WTC11 (cell line): ENCODE measurements at regions not wholly inside any gene's neighbourhood (a gene's known extent, or its start where the extent isn't known, plus 50 kb on each side); places are given as distances from the start of the nearest gene placed in this dataset.

Experiments
- ATAC-seq: fragments of 200-7000 bp; cut with Tn5 transposase; 2 replicates; pipeline ENCODE4 v1.10.0; 2021; ENCODE audit warnings: mild to moderate bottlenecking, moderate library complexity
- CTCF ChIA-PET: fragments of 300-600 bp; sonication (Branson Sonifier 250); formaldehyde crosslinking; loops from one replicate; lab custom pipeline; 2021; ENCODE audit warnings: antibody characterized with exemption; lab: Charles Lee
- POLR2A ChIA-PET: fragments of 350-600 bp; sonication (Branson Sonifier 250); formaldehyde crosslinking; loops from one replicate; lab custom pipeline; 2021; ENCODE audit warnings: antibody characterized with exemption; lab: Charles Lee
- DNase-seq: peaks from one replicate; pipeline ENCODE4 v3.0.0; 2021; ENCODE audit warnings: low spot score
- H3K27ac Mint-ChIP-seq: 2 replicates; pipeline ENCODE4 v1.8.0; 2021; ENCODE audit warnings: mixed read lengths
- H3K27me3 Mint-ChIP-seq: 2 replicates; pipeline ENCODE4 v1.8.0; 2021; ENCODE audit warnings: low read depth, mild to moderate bottlenecking, moderate library complexity, mixed read lengths
- H3K36me3 Mint-ChIP-seq: 2 replicates; pipeline ENCODE4 v1.8.0; 2021; ENCODE audit warnings: mixed read lengths
- H3K4me1 Mint-ChIP-seq: 2 replicates; pipeline ENCODE4 v1.8.0; 2022; ENCODE audit warnings: mixed read lengths
- H3K4me3 Mint-ChIP-seq: 2 replicates; pipeline ENCODE4 v1.8.0; 2021; ENCODE audit warnings: mild to moderate bottlenecking, moderate library complexity, mixed read lengths
- H3K9me3 Mint-ChIP-seq: 2 replicates; pipeline ENCODE4 v1.8.0; 2021; ENCODE audit warnings: mixed read lengths
- AR ChIP-seq: fragments of 250-450 bp; sonication (Bioruptor Pico); IDR thresholded peaks from 2 replicates; pipeline ENCODE4 v1.9.0; 2021; ENCODE audit warnings: mild to moderate bottlenecking
- ATF1 ChIP-seq: sonication (generic); formaldehyde crosslinking; IDR thresholded peaks from 2 replicates; pipeline ENCODE4 v1.8.1; 2023; ENCODE audit warnings: mild to moderate bottlenecking, moderate library complexity, missing genetic modification reagents
- ATF3 ChIP-seq: sonication (generic); formaldehyde crosslinking; conservative IDR thresholded peaks from 2 replicates; pipeline ENCODE4 v1.8.1; 2022; ENCODE audit warnings: mild to moderate bottlenecking, missing genetic modification reagents
- CBFB ChIP-seq: sonication (generic); formaldehyde crosslinking; IDR thresholded peaks from 2 replicates; pipeline ENCODE4 v1.8.1; 2022; ENCODE audit warnings: mild to moderate bottlenecking, low read depth, missing genetic modification reagents
- ELF4 ChIP-seq: sonication (generic); formaldehyde crosslinking; IDR thresholded peaks from 2 replicates; pipeline ENCODE4 v1.8.1; 2022; ENCODE audit warnings: low read depth, mild to moderate bottlenecking, moderate library complexity, missing genetic modification reagents
- ESRRA ChIP-seq: sonication (generic); formaldehyde crosslinking; IDR thresholded peaks from 2 replicates; pipeline ENCODE4 v1.8.1; 2022; ENCODE audit warnings: mild to moderate bottlenecking, missing genetic modification reagents, borderline replicate concordance
- FOXP1 ChIP-seq: sonication (generic); formaldehyde crosslinking; IDR thresholded peaks from 2 replicates; pipeline ENCODE4 v1.8.0; 2022; ENCODE audit warnings: missing genetic modification reagents, mild to moderate bottlenecking, moderate library complexity, borderline replicate concordance
- JAZF1 ChIP-seq: fragments of 250-450 bp; sonication (Bioruptor Pico); IDR thresholded peaks from 2 replicates; pipeline ENCODE4 v1.9.0; 2021; ENCODE audit warnings: moderate library complexity, mild to moderate bottlenecking, inconsistent platforms
- MXD4 ChIP-seq: fragments of 250-450 bp; sonication (Bioruptor Pico); IDR thresholded peaks from 2 replicates; pipeline ENCODE4 v1.8.0; 2021; ENCODE audit warnings: mild to moderate bottlenecking, moderate library complexity, borderline replicate concordance
- MYBL2 ChIP-seq: sonication (generic); formaldehyde crosslinking; IDR thresholded peaks from 2 replicates; pipeline ENCODE4 v1.8.1; 2023; ENCODE audit warnings: mild to moderate bottlenecking, moderate library complexity, missing genetic modification reagents
- NFATC4 ChIP-seq: fragments of 250-450 bp; sonication (Bioruptor Pico); IDR thresholded peaks from 2 replicates; pipeline ENCODE4 v1.9.0; 2021; ENCODE audit warnings: mild to moderate bottlenecking
- NR1H2 ChIP-seq: sonication (generic); formaldehyde crosslinking; IDR thresholded peaks from 2 replicates; pipeline ENCODE4 v1.9.0; 2021; ENCODE audit warnings: mild to moderate bottlenecking, moderate library complexity, missing genetic modification reagents
- PREB ChIP-seq: sonication (generic); formaldehyde crosslinking; IDR thresholded peaks from 2 replicates; pipeline ENCODE4 v1.8.1; 2022; ENCODE audit warnings: mild to moderate bottlenecking, missing genetic modification reagents, moderate library complexity, borderline replicate concordance
- PRRX2 ChIP-seq: fragments of 250-450 bp; sonication (Bioruptor Pico); IDR thresholded peaks from 2 replicates; pipeline ENCODE4 v1.8.0; 2021; ENCODE audit warnings: mild to moderate bottlenecking
- TCF7 ChIP-seq: sonication (generic); formaldehyde crosslinking; IDR thresholded peaks from 2 replicates; pipeline ENCODE4 v1.8.0; 2022; ENCODE audit warnings: mild to moderate bottlenecking, low read depth, missing genetic modification reagents, moderate library complexity
- TEAD1 ChIP-seq: sonication (generic); formaldehyde crosslinking; IDR thresholded peaks from 2 replicates; pipeline ENCODE4 v1.8.0; 2022; ENCODE audit warnings: mild to moderate bottlenecking, missing genetic modification reagents
- TEAD4 ChIP-seq: sonication (generic); formaldehyde crosslinking; IDR thresholded peaks from 2 replicates; pipeline ENCODE4 v1.8.0; 2022; ENCODE audit warnings: mild to moderate bottlenecking, missing genetic modification reagents
- ZMAT4 ChIP-seq: fragments of 250-450 bp; sonication (Bioruptor Pico); IDR thresholded peaks from 2 replicates; pipeline ENCODE4 v1.9.0; 2021; ENCODE audit warnings: mild to moderate bottlenecking
- ZNF138 ChIP-seq: sonication (generic); formaldehyde crosslinking; conservative IDR thresholded peaks from 2 replicates; pipeline ENCODE4 v1.8.1; 2022; ENCODE audit warnings: mild to moderate bottlenecking, moderate library complexity, missing genetic modification reagents
- ZNF281 ChIP-seq: sonication (generic); formaldehyde crosslinking; IDR thresholded peaks from 2 replicates; pipeline ENCODE4 v1.8.0; 2023; ENCODE audit warnings: mild to moderate bottlenecking, missing genetic modification reagents
- ZNF532 ChIP-seq: fragments of 250-450 bp; sonication (Bioruptor Pico); IDR thresholded peaks from 2 replicates; pipeline ENCODE4 v1.9.0; 2021; ENCODE audit warnings: mild to moderate bottlenecking, borderline replicate concordance

GRCh38 chr12:131592972-131593371 is 117.9 kb upstream of the SFSWAP start:
- peaks cover 17% of the 10 kb centered on the region for H3K4me1 Mint-ChIP-seq
- ChIA-PET CTCF (interaction anchor here (1.4 kb wide), 1 partner anchor 433 kb away, joined by 3 read pairs; no protein-coding TSS in a partner anchor), POLR2A (no interaction called here)
- no peaks in the 10 kb centered on the region for H3K36me3 Mint-ChIP-seq
- DNase-seq: no peak
- no peak overlapping the region for H3K4me3 Mint-ChIP-seq
- H3K27ac Mint-ChIP-seq: no peak overlapping the region
- H3K9me3 Mint-ChIP-seq: peaks cover 9% of the 10 kb centered on the region; the same call in 1 of the 2 replicates
- TF ChIP-seq JAZF1 (CRISPR knock-in tag) (no peak), ZNF281 (CRISPR knock-in tag) (no peak), NR1H2 (CRISPR knock-in tag) (no peak), ELF4 (CRISPR knock-in tag) (no peak), AR (no peak), TEAD1 (no peak), ZNF532 (CRISPR knock-in tag) (no peak)
- no peak for ATAC-seq
- no peaks in the 10 kb centered on the region for H3K27me3 Mint-ChIP-seq

- Mint-ChIP-seq H3K27me3 (no peaks in the 10 kb centered on the region), H3K36me3 (no peaks in the 10 kb centered on the region), H3K4me1 (peaks cover 17% of the 10 kb centered on the region), H3K4me3 (no peak overlapping the region), H3K9me3 (peaks cover 9% of the 10 kb centered on the region; the same call in 1 of the 2 replicates), H3K27ac (no peak overlapping the region)
- ChIA-PET POLR2A (no interaction called here), CTCF (no interaction called here)
- no peak for TF ChIP-seq PREB (CRISPR knock-in tag)
- no peak for TF ChIP-seq TEAD4 (CRISPR knock-in tag)
- no peak for TF ChIP-seq ESRRA (CRISPR knock-in tag)
- no peak for TF ChIP-seq ZNF138
- TF ChIP-seq PRRX2: no peak
- no peak for TF ChIP-seq FOXP1 (CRISPR knock-in tag)
- TF ChIP-seq JAZF1 (CRISPR knock-in tag): no peak
- no peak for TF ChIP-seq ZMAT4 (CRISPR knock-in tag)
- TF ChIP-seq MYBL2 (CRISPR knock-in tag): no peak
- no peak for TF ChIP-seq ATF3 (CRISPR knock-in tag)
- no peak for TF ChIP-seq ATF1 (CRISPR knock-in tag)
- no peak for TF ChIP-seq TCF7 (CRISPR knock-in tag)
- TF ChIP-seq MXD4 (CRISPR knock-in tag): no peak
- no peak for TF ChIP-seq CBFB
- no peak for TF ChIP-seq ZNF281 (CRISPR knock-in tag)
- TF ChIP-seq NFATC4 (CRISPR knock-in tag): no peak
- TF ChIP-seq TEAD1: no peak
- DNase-seq (no peak), ATAC-seq (no peak)
Observed at GRCh38 chr12:131593406-131593805, 117.5 kb upstream of the SFSWAP start.
